Vagina (tissue), 2 donors: ENCODE measurements at regions not wholly inside any gene's neighbourhood (a gene's known extent, or its start where the extent isn't known, plus 50 kb on each side); places are given as distances from the start of the nearest gene placed in this dataset.

Experiments used
- POLR2A ChIP-seq, 2 donors: fragments of 450-650 bp; IDR thresholded peaks; one replicate each; pipeline ENCODE4 v1.6.1; 2017; ENCODE audit warnings: antibody characterized with exemption in 2 of 2, mild to moderate bottlenecking in 2 of 2, moderate library complexity in 2 of 2
- POLR2AphosphoS5 ChIP-seq, 2 donors: sonication (generic); formaldehyde crosslinking; IDR thresholded peaks; one replicate each; pipeline ENCODE4 v1.9.0; 2017; ENCODE audit warnings: antibody characterized with exemption in 2 of 2, mild to moderate bottlenecking in 2 of 2, low read depth in 1 of 2; ENCODE audit not compliant: insufficient read depth in 1 of 2
- TF ChIP-seq, protein P1 (sequence below), 3 experiments: fragments of 450-650 bp in 2 of 3; fragments of 200-600 bp in 1 of 3; sonication (generic) in 1 of 3; IDR thresholded peaks; one replicate each; pipeline ENCODE4 v1.5.1; 2017 to 2019; ENCODE audit warnings: antibody characterized with exemption in 3 of 3, mild to moderate bottlenecking in 2 of 3, moderate library complexity in 2 of 3

DNA sequence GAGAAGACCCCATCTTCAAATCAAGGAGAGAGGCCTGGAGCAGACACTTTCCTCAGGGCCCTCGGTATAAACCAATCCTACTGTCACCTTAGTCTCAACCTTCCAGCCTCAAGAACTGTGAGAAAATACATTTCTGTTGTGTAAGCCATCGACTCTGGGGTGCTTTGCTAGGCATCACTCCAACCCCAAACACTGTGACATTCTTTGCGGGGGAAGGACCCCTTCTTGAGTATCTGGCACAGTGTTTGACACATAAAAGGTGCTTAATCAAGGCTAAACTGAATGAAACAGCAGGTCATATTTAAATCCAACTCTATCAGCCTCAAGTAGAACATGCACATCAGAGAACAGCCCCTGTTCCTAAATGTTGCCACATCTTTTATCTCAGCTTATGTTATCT lies 558.1 kb downstream of the INSC start:
- TF ChIP-seq, protein P1, sequence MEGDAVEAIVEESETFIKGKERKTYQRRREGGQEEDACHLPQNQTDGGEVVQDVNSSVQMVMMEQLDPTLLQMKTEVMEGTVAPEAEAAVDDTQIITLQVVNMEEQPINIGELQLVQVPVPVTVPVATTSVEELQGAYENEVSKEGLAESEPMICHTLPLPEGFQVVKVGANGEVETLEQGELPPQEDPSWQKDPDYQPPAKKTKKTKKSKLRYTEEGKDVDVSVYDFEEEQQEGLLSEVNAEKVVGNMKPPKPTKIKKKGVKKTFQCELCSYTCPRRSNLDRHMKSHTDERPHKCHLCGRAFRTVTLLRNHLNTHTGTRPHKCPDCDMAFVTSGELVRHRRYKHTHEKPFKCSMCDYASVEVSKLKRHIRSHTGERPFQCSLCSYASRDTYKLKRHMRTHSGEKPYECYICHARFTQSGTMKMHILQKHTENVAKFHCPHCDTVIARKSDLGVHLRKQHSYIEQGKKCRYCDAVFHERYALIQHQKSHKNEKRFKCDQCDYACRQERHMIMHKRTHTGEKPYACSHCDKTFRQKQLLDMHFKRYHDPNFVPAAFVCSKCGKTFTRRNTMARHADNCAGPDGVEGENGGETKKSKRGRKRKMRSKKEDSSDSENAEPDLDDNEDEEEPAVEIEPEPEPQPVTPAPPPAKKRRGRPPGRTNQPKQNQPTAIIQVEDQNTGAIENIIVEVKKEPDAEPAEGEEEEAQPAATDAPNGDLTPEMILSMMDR (IDR thresholded peaks at IDR 0.05), result no peak
- TF ChIP-seq POLR2A (IDR thresholded peaks at IDR 0.05), result no peak
- TF ChIP-seq POLR2AphosphoS5 (IDR thresholded peaks at IDR 0.05; ENCODE audit: insufficient read depth in 1 of 2, low read depth in 1 of 2), result no peak
